Activated T-cell treated with anti-CD3 and anti-CD28 coated beads, Interleukin-2, amount 50 U/mL, for 72 hours (primary cell): ENCODE measurements at regions not wholly inside any gene's neighbourhood (a gene's known extent, or its start where the extent isn't known, plus 50 kb on each side); places are given as distances from the start of the nearest gene placed in this dataset.

Experiments used
- ATAC-seq, 2 donors: fragments of 150-1000 bp; cut with Tn5 transposase; replicated peaks in 1 of 2; 2 replicates each; pipeline ENCODE4 v1.10.0; 2021; ENCODE audit warnings: moderate library complexity in 2 of 2, mild to moderate bottlenecking in 1 of 2
- DNase-seq, 2 donors: peaks; one replicate each; pipeline ENCODE4 v3.0.0; 2021 to 2022; ENCODE audit warnings: mixed read lengths in 1 of 2
- H3K27ac Mint-ChIP-seq: one replicate; pipeline ENCODE4 v1.8.0; 2022; ENCODE audit warnings: mild to moderate bottlenecking, moderate library complexity, mixed read lengths
- H3K27me3 Mint-ChIP-seq: one replicate; pipeline ENCODE4 v1.8.0; 2022; ENCODE audit warnings: low read depth, mixed read lengths
- H3K36me3 Mint-ChIP-seq, 2 donors: one replicate each; pipeline ENCODE4 v1.8.0; 2022; ENCODE audit warnings: mixed read lengths in 2 of 2, mild to moderate bottlenecking in 1 of 2; ENCODE audit not compliant: insufficient read depth in 2 of 2
- H3K4me1 Mint-ChIP-seq: one replicate; pipeline ENCODE4 v1.8.0; 2022; ENCODE audit warnings: low read depth, mixed read lengths
- H3K4me3 Mint-ChIP-seq, 2 donors: one replicate each; pipeline ENCODE4 v1.8.0; 2022; ENCODE audit warnings: mild to moderate bottlenecking in 2 of 2, mixed read lengths in 2 of 2, moderate library complexity in 2 of 2
- H3K9me3 Mint-ChIP-seq, 2 donors: one replicate each; pipeline ENCODE4 v1.8.0; 2022; ENCODE audit warnings: mixed read lengths in 2 of 2

DNA sequence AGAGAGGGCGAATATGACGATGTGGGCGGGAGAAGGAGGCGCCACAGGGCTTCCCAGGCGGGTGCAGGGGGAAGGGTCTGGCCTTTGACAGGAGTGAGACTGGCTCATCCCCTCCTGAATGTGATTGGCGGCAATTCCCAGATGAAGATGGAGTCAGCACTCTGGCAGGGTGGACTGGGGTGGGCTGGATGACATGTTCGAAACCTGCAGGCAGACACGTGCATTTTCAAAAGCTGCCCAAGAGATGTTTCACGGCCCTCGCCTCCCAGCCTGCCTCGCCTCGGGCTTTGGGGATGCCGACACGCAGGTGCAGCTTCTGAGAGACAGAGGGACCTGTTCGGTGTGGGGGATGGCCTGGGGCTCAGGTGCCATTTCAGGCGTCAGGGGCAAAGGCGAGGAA lies 66.8 kb upstream of the AFDN start:
- DNase-seq, result no peak
- Mint-ChIP-seq H3K36me3 (no peaks in the 10 kb centered on the region), H3K4me3 (no peak overlapping the region), H3K4me1 (no peaks in the 10 kb centered on the region), H3K27ac (no peak overlapping the region), H3K9me3 (no peaks in the 10 kb centered on the region), H3K27me3 (peaks cover 7% of the 10 kb centered on the region)
- ATAC-seq, result no peak

DNA sequence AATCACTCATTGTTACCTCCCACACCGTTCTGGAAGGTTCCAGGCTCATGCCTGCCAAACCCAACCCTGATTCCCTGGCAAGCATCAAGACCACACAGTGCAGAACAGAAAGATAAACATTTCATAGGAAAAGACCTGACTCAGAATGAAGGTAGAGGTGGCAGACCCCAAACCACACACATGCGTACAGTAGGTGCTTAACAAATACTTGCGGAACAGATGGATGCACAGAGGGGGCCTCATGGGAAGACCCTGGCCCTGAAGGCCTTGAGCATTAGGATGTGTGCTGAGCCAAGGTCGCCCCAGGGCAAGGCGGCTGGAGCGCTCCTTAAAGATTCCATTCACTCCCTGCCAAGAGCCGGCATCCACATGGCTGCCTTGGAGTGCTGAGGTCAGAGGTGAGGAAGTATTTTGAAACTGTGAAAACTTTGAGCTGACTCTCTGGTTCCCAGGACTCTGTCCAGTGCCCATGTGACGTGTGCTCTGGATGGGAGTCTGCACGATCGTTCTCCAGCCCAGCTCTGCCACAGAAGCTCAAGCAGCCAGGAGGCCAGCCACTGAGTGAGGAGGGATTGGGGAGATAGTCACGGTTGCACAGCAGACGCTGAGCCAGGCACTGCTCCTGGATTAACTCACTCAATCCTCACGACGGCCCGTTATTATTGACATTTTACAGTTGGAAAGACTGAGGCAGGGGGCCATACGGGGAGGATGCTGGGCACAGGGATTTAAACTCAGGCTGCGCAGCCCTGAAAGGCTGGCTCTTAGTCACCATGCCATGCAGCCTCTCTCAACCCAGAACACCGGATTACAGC lies 65.5 kb upstream of the AFDN start:
- DNase-seq, result no peak
- no peaks in the 10 kb centered on the region for H3K36me3 Mint-ChIP-seq
- H3K27me3 Mint-ChIP-seq, result peaks cover 7% of the 10 kb centered on the region
- no peak overlapping the region for H3K27ac Mint-ChIP-seq
- no peak overlapping the region for H3K4me3 Mint-ChIP-seq
- H3K4me1 Mint-ChIP-seq, result no peaks in the 10 kb centered on the region
- ATAC-seq, result no peak
- H3K9me3 Mint-ChIP-seq, result no peaks in the 10 kb centered on the region

DNA sequence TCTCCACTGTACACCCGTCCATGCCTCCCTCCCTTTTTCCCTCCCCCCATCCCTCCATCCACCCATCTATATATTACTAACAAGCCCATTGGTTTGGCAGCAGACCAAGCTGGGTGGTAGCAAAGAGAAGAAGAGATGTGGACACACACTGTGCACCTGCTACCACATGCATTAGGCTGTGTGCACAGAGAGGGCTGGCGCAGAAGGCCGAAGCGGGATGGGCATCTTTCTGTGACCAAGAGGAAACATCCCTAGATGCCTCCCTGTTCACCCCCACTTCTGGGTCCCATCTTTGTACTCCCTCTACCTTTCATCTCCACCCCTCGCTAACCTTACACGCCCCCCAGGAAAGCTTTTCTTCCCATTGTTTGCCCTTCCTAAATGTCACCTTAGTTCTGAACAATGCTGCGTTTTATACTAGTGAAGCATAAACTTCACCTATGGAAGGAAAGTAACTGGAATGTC lies 64.9 kb upstream of the AFDN start:
- Mint-ChIP-seq H3K27ac (no peak overlapping the region), H3K27me3 (peaks cover 7% of the 10 kb centered on the region), H3K9me3 (no peaks in the 10 kb centered on the region), H3K4me3 (no peak overlapping the region), H3K36me3 (no peaks in the 10 kb centered on the region), H3K4me1 (no peaks in the 10 kb centered on the region)
- no peak for DNase-seq
- no peak for ATAC-seq

DNA sequence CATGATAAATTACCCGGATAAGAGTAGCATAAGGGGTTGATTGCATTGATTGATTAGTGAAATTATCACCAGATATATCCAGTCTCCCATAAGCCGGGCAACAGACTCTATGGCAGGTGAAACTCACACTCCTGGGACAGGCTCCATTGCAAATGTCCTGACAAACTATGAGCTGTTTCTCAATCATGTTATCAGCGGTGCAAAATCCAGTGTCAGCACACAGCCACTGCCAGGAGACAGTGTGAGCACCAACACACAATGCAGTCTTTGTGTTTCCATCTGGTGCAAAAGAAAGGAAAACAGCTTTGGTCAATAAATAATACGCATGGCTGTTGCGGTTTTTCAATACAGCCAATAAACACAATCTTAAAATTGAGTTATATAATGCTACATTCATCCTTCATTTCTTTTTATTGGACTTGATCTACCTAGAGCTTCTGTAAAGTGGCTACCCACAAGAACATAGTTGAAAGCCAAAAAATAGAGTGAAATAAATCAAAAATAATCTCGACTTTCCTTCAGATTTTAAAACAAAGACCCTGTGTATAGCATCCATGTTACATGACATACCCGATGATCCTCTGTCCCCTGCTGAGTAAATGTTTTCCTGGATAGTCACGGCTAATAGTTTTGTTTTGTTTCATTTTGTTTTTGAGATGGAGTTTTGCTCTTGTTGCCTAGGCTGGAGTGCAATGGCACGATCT lies 64.3 kb upstream of the AFDN start:
- H3K4me1 Mint-ChIP-seq, result no peaks in the 10 kb centered on the region
- DNase-seq (no peak), ATAC-seq (no peak)
- H3K4me3 Mint-ChIP-seq, result no peak overlapping the region
- no peaks in the 10 kb centered on the region for H3K36me3 Mint-ChIP-seq
- no peaks in the 10 kb centered on the region for H3K9me3 Mint-ChIP-seq
- peaks cover 3% of the 10 kb centered on the region for H3K27me3 Mint-ChIP-seq
- no peak overlapping the region for H3K27ac Mint-ChIP-seq

DNA sequence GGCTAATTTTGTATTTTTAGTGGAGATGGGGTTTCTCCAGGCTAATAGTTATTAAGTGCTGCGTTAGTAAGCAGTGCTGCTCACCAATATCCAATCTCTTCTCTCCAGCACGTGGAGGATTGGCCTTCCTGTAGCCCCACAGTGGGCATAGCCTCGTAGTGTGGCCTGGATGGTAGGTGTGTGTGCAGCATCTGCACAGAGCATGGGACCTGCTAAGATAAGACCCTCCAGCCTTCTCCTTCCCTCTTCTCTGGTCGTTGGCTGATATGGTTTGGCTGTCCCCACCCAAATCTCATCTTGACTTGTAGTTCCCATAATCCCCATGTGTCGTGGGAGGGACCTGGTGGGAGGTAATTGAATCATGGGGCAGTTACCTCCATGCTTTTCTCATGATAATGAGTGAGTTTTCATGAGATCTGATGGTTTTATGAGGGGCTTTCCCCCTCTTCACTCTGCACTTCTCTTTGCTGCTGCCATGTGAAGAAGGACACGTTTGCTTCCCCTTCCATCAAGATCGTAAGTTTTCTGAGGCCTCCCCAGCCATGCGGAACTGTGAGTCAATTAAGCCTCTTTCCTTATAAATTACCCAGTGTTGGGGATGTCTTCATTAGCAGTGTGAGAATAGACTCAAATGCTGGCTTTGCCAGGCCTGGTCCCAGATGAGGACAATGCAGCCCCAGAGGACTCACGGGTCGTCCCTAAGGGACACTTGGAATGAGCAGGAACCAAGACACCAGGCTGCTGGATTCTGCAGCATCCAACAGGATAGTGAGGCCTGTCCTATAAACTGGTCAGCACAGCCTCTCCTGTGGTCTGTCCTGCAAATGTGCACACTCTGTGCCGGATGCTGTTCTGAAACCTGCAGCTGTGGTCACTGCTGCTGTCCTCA lies 63.4 kb upstream of the AFDN start:
- H3K27ac Mint-ChIP-seq, result no peak overlapping the region
- H3K4me1 Mint-ChIP-seq, result no peaks in the 10 kb centered on the region
- no peaks in the 10 kb centered on the region for H3K36me3 Mint-ChIP-seq
- DNase-seq (no peak), ATAC-seq (no peak)
- no peaks in the 10 kb centered on the region for H3K9me3 Mint-ChIP-seq
- H3K4me3 Mint-ChIP-seq, result no peak overlapping the region
- no peaks in the 10 kb centered on the region for H3K27me3 Mint-ChIP-seq

DNA sequence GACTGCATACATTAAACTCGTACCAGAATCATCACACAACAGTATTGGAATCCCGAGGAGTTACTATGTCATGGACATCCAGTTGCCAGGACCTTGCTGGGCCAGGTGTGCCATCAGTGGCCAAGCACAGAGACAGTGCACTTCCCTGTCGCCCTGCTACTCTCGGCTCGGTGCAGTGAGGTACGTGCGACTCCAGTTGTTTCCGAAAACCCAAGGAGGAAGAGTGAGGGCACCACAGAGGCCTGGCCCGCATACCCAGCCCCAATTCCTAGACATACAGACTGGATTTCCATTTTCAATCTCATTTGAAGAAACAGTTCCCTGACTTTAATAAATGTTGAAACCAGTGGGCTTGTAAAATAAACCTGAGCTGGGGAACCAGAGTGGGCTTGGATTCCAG lies 62.5 kb upstream of the AFDN start:
- Mint-ChIP-seq H3K4me1 (no peaks in the 10 kb centered on the region), H3K27ac (no peak overlapping the region), H3K27me3 (no peaks in the 10 kb centered on the region), H3K9me3 (no peaks in the 10 kb centered on the region), H3K36me3 (no peaks in the 10 kb centered on the region), H3K4me3 (no peak overlapping the region)
- DNase-seq, result no peak
- ATAC-seq, result no peak

DNA sequence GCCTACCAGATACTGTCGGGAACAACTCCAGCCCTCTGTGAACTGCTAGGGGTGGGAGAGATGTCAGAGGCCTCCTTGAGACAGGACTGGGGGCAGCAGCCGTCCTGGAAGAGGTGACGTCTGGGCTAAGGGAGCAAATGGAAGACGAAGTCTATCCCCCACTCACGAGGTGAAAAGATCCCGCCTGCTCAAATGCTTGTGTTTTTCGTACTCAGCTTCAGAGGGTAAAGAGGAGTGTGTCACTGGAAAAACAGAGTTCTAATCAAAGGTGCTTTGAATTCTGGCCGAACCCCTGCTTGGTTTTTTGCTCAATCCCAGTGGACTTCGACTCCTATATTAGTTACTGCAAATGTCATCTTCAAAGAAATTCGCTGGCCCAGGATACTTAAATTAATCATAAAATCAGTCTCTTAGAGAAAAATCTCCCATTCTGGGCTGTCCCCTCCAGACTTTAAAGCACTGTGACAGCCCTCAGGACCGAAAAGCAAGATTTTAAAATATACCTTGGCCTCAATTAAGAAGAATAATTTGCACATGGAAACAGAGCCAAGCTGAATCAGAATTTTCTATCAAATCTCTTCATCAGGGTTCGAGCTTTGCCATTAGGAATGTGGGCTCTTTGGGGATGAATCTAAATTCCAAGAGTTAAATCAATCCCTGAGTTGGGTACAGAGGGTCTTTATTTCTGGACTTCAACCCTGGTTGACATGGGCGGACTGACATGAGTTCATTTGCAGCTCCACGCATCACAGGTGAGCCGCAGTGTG lies 61.8 kb upstream of the AFDN start:
- Mint-ChIP-seq H3K27ac (no peak overlapping the region), H3K27me3 (no peaks in the 10 kb centered on the region)
- ATAC-seq, result no peak

DNA sequence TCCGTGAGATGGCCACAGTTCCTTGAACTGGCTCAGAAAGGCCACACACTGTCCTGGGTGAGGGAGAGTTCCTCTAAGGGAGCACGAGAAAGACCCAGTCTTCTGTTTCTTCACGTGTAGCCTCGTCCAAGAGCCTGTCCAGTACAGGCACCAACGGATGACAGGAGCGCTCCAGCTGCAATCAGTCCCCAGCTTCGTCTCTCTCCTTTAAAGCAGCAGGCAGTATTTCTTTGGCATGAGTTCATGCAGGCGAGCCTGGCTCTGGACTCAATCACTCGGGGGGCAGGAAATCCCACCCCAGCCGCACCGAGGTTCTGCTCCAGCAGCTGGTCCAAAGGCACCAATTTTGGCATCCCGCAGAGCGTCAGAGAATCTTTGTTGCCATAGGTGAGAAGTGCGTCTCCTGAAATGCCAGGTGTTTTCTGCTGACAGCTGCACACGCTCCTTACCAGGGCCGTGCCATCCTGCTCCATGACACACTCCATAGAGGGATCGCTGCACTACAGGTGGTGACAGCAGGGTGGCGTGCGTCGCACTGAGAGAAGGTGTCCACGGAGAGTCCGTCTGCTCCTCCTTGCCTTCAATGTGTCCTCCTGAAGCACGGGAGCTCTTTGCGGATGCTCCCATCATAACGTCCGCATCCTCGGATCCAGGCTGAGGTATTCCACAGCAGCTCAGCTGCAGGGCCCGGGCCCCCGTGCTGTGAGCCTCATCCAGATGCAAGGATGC lies 59.6 kb upstream of the AFDN start:
- no peak overlapping the region for H3K4me3 Mint-ChIP-seq
- H3K27me3 Mint-ChIP-seq, result peaks cover 7% of the 10 kb centered on the region
- H3K9me3 Mint-ChIP-seq, result no peaks in the 10 kb centered on the region
- no peak for DNase-seq
- no peaks in the 10 kb centered on the region for H3K4me1 Mint-ChIP-seq
- H3K27ac Mint-ChIP-seq, result no peak overlapping the region
- no peaks in the 10 kb centered on the region for H3K36me3 Mint-ChIP-seq
- ATAC-seq, result no peak

More for the DNA sequence above, 61.8 kb upstream of the AFDN start:
- no peaks in the 10 kb centered on the region for H3K9me3 Mint-ChIP-seq
- no peaks in the 10 kb centered on the region for H3K36me3 Mint-ChIP-seq
- H3K4me1 Mint-ChIP-seq, result no peaks in the 10 kb centered on the region
- no peak for DNase-seq
- no peak overlapping the region for H3K4me3 Mint-ChIP-seq

DNA sequence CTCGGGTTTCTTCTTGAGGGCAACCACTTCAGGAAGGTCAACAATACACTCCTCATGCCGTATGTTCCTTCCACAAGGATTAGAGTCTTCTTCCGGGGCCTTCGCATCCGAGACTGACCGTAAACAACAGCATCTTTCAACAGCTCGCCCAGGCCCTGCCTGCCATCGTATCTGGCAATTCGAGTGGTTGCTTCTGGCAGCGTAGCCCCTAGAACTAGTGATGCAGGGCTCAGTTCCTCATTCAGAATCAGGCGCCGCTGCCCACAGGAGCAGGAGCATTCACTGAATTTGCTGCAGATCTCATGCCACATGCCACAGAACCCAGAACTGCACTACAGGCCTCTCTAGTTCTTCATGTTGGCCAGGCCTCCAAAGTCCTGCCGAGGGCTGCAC lies 59.0 kb upstream of the AFDN start:
- Mint-ChIP-seq H3K4me3 (no peak overlapping the region), H3K36me3 (no peaks in the 10 kb centered on the region), H3K4me1 (no peaks in the 10 kb centered on the region), H3K27ac (no peak overlapping the region), H3K9me3 (no peaks in the 10 kb centered on the region), H3K27me3 (peaks cover 13% of the 10 kb centered on the region)
- no peak for DNase-seq
- no peak for ATAC-seq

DNA sequence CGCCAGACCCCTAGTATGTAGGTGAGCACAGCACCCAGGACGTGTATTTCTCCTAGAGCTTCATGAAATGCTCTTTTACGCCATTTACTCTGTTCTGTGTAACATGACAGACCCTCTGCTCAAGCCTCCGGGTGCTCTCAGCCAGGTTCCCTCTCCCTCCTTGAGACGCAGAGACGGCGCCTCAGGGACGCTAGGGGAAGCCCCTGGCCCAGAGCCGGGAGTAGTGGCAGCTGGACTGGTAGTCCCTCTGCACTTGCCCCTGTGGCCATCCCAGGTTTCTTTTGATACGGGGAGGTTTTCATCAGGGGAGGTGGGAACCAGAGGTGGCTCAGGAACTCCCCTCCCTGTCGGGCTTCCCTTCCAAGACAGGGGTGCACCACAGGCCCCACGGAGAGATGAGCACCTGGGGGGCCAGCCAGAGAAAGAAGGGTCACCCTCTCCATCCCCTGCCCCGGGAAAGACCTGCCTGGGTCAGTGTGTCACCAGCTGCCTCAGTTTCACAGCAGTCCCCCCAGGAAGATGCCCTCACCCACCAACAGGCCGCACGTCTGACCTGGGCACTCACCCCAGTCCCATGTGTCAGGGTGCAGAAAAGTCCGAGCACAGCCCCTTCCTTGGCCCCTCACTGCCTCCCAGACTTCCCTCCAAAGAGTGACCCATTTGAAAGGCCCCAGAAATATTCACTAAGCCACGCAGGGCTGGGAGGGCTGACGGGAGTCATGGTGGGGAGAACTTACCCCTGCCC lies 58.1 kb upstream of the AFDN start:
- H3K27ac Mint-ChIP-seq, result no peak overlapping the region
- no peaks in the 10 kb centered on the region for H3K4me1 Mint-ChIP-seq
- peaks cover 16% of the 10 kb centered on the region for H3K27me3 Mint-ChIP-seq
- no peaks in the 10 kb centered on the region for H3K9me3 Mint-ChIP-seq
- no peak for DNase-seq
- H3K4me3 Mint-ChIP-seq, result no peak overlapping the region
- H3K36me3 Mint-ChIP-seq, result no peaks in the 10 kb centered on the region
- no peak for ATAC-seq

DNA sequence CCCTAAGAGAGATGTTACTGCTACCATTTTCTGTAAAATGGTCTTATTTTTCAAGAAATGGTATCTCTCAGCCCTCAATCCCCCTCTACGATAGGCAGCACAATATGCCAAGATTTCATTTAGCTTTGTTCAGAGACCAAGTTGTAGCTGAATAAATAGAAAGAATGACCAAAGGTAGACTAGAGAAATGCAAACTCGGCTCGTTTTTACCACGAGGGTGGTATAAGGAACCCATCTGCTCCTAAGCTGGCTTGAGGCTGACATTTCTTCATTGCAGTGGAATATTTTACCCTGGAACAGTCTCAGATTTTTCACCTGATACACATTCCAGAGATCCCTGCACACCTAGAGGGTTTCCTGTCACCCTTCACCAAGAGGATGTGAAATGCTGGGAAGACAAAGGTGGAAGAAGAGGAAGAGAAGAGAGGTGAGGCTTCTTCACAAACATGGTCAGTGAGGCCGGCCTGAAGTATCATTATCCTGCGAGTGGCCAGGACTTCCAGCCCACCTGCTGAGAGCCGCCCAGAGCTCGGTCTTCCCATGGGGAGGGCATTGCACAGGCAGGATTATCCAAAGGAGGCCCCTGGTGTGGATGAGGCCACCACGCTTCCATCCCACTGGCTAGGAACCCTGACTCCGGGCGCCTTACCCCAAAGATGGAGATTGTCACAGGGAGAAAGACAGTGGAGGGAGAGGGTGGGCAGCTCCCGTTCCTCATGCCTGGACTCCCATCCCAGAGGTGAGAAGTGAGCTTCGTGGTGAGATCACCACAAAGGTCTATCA lies 57.1 kb upstream of the AFDN start:
- peaks cover 16% of the 10 kb centered on the region for H3K27me3 Mint-ChIP-seq

More for the DNA sequence above, 57.1 kb upstream of the AFDN start:
- H3K4me1 Mint-ChIP-seq, result no peaks in the 10 kb centered on the region
- DNase-seq (no peak), ATAC-seq (no peak)
- no peak overlapping the region for H3K27ac Mint-ChIP-seq
- no peaks in the 10 kb centered on the region for H3K36me3 Mint-ChIP-seq
- no peak overlapping the region for H3K4me3 Mint-ChIP-seq
- H3K9me3 Mint-ChIP-seq, result no peaks in the 10 kb centered on the region
